ENCODE measurements at regions not wholly inside any gene's neighbourhood (a gene's known extent, or its start where the extent isn't known, plus 50 kb on each side); places are given as distances from the start of the nearest gene placed in this dataset.

DNA sequence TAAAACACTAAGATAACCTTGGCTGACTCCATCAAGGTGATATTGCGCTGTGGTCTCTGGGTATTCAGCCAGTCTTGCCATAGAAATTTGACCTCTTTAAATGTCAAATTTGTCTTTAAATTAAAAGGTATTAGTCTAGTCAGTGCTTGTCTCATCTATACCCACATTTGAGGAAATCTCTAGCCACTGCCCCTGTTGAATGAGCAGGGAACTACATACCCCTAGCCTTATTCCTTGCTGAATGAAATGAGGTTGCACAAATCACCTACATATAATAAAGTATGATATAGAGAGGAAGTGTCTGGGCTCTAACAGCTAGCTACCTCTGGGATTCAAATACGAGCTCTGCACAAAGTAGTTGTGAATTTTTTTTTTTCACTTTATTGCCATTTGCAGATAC lies 256.8 kb downstream of the C12orf50 start:
- H2AFZ ChIP-seq (ENCODE audit: low read length), result no peak overlapping the region
- H2BK5ac ChIP-seq (ENCODE audit: insufficient read length, low read length), result no peak overlapping the region
- Mint-ChIP-seq H3K27me3 (ENCODE audit: low read depth) (no peaks in the 10 kb centered on the region), H3K4me3 (no peak overlapping the region), H3K36me3 (ENCODE audit: insufficient read depth in 1 of 3, low read depth in 3 of 3) (no peaks in the 10 kb centered on the region), H3K27ac (no peak overlapping the region), H3K4me1 (no peaks in the 10 kb centered on the region), H3K9me3 (no peaks in the 10 kb centered on the region)
- no peak overlapping the region for H3K27ac ChIP-seq (ENCODE audit: insufficient read length, low read depth, low read length)
- no peaks in the 10 kb centered on the region for H3K27me3 ChIP-seq (ENCODE audit: insufficient read depth, low read length)
- no CpG with 5 or more reads among the region's 2 CpGs for WGBS (ENCODE audit: extremely low coverage, insufficient read length, low lambda C conversion rate)
- no peaks in the 10 kb centered on the region for H3K23me2 ChIP-seq (ENCODE audit: insufficient read length, low read depth, low read length, poor library complexity, severe bottlenecking)
- no peak overlapping the region for H3K4ac ChIP-seq (ENCODE audit: low read depth, low read length)
- DNase-seq, result no peak
- TF ChIP-seq CTCF (conservative IDR thresholded peaks at IDR 0.05), result 0 out of 3 replicates have a peak, but pooled peaks have one; percentile 20
- no peaks in the 10 kb centered on the region for H3K9me3 ChIP-seq (ENCODE audit: control insufficient read depth, low read depth, low read length)
- H2AK5ac ChIP-seq (ENCODE audit: insufficient read length, low read length), result no peak overlapping the region
- no peak overlapping the region for H2BK15ac ChIP-seq (ENCODE audit: low read depth, low read length)
- no peak overlapping the region for H2BK20ac ChIP-seq (ENCODE audit: low read depth, low read length, poor library complexity, severe bottlenecking)
- H4K91ac ChIP-seq (ENCODE audit: insufficient read length, low read depth, low read length), result no peak overlapping the region
- no peak overlapping the region for H3K14ac ChIP-seq (ENCODE audit: insufficient read depth, low read length)
- no peak overlapping the region for H3K56ac ChIP-seq (ENCODE audit: insufficient read length, low read depth, low read length)
- H3K18ac ChIP-seq (ENCODE audit: insufficient read length, low read depth, low read length), result no peak overlapping the region
- no peak overlapping the region for H2BK120ac ChIP-seq (ENCODE audit: low read depth, low read length, poor library complexity, severe bottlenecking)
- no peaks in the 10 kb centered on the region for H4K20me1 ChIP-seq (ENCODE audit: control insufficient read depth, insufficient read depth, insufficient read length)
- H4K5ac ChIP-seq (ENCODE audit: insufficient read length, low read depth, low read length), result no peak overlapping the region
- no peak overlapping the region for H3K9ac ChIP-seq (ENCODE audit: extremely low read depth, insufficient read length, low read length)
- H3T11ph ChIP-seq (ENCODE audit: low read length), result no peak overlapping the region
- H3K79me2 ChIP-seq (ENCODE audit: insufficient read depth, low read length), result no peaks in the 10 kb centered on the region
- no peaks in the 10 kb centered on the region for H3K4me1 ChIP-seq (ENCODE audit: insufficient read depth, low read length)
- H3K23ac ChIP-seq (ENCODE audit: insufficient read length, low read depth, low read length), result no peak overlapping the region
- H3K79me1 ChIP-seq (ENCODE audit: insufficient read depth, low read depth, low read length, poor library complexity, severe bottlenecking), result no peaks in the 10 kb centered on the region
- no peak overlapping the region for H3K4me2 ChIP-seq (ENCODE audit: insufficient read depth, insufficient read length, low read length)
- H4K8ac ChIP-seq (replicated peaks; ENCODE audit: insufficient read length, low read depth, low read length), result no peak overlapping the region
- H2BK12ac ChIP-seq (ENCODE audit: insufficient read length, low read depth, low read length), result no peak overlapping the region
